Fibroblast of upper back skin (primary cell): ENCODE measurements at regions not wholly inside any gene's neighbourhood (a gene's known extent, or its start where the extent isn't known, plus 50 kb on each side); places are given as distances from the start of the nearest gene placed in this dataset.

ENCODE experiments used
- DNase-seq: peaks from one replicate; pipeline ENCODE4 v3.0.0-alpha.2; 2013

DNA sequence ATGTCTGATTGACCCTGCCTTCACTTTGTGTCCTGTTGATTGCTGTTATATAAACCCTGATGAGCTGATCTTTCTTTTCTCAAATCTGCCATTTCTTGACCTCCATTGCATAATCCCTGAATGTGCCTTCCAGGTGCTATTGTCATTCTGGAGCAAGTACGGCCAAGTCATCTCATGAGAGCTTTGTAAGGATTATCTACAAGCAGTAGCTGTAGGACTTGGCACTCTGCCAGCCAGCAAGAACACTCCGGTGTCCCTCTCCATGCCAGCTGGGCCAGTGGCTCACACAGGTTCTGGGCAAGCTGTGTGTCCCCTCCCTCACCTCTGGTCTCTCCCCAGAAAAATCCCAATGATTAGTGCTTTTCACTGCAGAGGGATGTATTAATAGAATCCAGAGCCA, 348.1 kb downstream of the FOXO1 start:
- DNase-seq = no peak

DNA sequence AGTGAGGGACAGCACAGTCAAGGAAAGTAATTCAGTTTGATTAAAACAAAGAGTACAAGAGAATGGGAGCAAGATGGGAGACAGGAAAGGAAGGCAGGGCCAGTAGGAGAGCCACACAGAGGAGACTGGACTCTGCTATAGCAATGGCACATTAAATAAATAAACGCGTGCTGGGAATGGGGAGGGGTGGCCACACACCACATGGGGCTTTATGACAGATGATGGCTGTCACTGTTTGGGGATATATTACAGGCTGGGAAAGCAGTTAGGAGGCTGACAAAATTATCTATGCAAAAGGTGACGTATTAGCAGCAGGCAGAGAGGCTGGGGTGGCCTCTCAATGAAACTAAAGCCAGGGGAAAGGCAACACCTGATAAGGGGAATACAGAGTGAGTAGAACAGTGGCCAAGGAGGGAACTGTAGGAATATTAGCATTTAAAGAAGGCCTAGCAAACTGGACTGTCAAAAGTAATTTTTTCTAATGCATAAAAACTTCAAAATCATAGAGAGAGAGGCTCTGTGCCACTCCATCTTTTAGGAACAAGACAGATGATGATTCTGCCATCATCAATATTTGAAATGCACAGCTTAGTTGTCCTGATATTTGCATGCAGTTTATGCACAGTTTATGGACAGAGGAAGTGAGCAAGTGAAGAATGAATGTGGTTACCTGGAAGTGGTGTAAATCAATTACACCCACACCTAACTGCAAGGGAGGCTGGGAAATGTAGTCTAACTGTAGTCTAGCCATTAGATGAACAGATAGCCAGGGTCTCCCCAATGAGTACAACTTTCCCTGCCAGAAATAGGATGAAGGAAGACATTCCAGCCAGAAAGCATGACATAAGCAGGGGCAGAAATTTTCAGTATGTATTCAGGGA, 346.5 kb downstream of the FOXO1 start:
- DNase-seq = no peak

DNA sequence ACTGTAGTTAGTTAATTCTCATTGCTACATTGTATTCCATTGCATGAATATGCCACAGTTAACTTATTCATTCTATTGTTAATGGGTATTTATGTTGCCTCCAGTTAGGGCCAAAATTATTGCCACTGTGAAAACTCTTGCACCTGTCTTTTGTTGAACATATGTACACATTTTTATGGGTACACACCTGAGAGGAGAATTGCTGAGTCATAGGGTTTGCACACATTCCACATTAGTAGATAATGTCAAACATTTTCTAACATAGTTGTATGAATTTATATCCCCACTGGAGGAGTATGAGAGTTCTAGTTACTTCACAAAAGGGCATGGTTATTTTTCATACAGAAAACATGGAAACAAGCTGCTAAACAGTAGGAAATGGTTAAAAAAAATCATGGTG, 338.4 kb downstream of the FOXO1 start:
- DNase-seq = no peak

DNA sequence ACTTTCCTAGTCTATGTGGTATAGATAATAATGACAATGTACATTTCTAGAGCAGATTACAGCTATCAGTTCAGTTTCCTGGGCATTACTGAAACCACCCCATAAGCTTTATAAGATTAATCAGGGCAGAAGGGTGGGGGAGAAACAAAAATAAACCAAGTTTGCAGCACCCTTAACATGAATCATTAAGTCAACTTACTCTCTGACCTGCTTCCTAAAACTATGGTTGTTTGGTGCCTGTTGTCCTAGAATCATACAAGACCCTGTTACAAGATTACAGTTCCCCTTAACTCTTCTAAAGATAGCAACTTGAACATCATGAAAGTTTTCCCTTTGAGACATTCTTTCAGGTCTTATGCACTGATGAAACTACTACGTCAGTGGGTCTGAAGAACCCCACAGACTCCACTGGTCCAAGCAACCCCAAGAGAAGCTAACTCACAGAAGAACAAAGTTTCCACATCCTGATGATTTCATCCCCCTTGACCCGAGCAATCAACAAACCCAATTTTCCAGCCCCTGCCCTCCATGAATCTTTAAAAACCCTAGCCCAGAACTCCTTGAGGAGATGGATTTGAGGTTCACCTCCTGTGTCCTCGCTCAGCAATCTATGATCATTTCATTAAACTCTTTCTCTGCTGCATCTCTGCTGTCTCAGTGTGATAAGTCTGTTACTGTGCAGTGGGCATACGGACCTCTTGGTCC, 336.5 kb downstream of the FOXO1 start:
- no peak for DNase-seq

DNA sequence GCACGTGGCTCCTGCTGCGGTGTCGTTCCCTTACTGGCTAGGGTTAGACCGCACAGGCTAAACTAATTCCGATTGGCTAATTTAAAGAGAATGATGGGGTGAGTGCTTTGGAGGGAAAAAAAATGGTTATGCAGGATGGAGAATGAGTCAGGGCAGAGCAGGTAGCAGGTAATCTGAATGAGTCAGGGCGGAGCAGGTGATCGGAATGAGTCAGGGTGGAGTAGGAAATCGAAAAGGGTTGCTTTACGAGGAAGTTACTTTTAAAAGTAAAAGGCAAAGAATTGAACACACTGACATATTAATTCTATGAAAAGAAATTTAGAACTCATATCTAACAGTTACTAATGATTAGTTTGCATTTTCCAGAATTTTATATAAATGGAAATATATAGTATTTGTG, 335.5 kb downstream of the FOXO1 start:
- no peak for DNase-seq

DNA sequence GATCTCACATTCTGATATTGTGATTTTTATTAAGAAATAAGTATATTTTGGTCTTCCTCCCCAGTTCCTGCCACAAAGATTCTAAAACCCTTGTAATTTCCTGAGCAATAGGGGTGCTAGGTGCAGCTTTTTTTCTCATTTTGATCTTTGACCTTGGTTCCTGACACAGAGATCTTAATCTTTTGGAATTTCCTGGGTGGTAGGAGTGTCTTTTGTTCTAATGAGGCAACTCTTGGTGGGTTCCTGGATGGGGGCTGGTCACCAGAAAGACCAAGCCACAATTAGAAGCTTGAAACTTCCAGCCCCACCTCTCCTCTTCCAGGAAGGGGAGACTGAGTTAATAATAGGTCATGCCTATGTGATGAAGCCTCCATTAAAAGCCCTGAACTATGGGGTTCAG, 334.6 kb downstream of the FOXO1 start:
- no peak for DNase-seq

DNA sequence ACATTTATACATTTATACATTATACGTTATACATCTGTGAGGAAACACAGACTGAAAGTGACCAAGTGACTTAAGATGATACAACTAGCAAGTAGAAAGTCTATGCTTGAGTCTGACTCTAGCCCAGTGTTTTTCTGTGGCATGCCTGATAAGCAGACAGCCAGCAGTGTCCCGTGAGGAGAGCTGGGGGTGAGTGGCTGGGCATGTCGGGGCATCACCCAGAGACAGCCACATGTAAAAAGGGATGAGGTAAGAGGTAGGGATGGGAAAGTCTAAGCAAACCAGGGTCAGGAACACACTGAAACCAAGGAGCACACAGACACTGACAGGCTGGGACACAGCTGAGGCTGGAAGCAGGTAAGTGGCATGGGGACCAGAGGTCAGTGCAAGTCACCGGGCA, 333.2 kb downstream of the FOXO1 start:
- DNase-seq = no peak

DNA sequence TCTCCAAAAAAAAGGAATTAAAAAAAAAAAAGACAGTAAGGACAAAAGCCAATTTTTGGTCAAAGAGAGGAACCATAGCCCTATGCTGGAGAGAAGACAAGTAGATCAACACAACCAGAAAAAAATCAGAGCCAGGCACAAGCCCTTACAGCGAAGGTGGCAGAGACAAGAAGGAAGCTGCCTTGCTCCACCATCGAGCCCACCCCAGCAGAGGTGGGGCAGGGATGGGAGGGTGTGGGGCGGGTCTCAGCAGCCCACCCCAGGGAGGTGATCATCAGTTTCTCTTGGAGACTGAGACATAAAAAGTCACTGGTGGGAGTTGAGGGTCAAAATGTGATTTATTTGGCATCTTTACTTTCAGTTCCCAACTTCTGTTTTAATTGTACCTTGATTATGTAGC, 332.4 kb downstream of the FOXO1 start:
- DNase-seq = no peak

DNA sequence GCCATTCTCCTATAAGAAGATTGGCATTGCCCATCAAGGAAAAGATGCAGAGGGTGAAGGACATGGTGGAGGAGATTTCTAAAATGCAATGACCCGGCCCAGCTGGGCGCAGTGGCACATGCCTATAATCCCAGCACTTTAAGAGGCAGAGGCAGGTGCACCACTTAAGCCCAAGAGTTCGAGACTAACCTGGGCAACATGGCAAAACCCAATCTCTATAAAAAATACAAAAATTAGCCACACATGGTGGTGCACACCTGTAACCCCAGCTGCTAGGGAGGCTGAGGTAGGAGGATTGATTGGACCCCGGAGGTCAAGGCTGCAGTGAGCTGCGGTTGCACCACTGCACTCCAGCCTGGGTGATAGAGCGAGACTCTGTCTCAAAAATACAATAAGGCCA, 331.8 kb downstream of the FOXO1 start:
- no peak for DNase-seq

DNA sequence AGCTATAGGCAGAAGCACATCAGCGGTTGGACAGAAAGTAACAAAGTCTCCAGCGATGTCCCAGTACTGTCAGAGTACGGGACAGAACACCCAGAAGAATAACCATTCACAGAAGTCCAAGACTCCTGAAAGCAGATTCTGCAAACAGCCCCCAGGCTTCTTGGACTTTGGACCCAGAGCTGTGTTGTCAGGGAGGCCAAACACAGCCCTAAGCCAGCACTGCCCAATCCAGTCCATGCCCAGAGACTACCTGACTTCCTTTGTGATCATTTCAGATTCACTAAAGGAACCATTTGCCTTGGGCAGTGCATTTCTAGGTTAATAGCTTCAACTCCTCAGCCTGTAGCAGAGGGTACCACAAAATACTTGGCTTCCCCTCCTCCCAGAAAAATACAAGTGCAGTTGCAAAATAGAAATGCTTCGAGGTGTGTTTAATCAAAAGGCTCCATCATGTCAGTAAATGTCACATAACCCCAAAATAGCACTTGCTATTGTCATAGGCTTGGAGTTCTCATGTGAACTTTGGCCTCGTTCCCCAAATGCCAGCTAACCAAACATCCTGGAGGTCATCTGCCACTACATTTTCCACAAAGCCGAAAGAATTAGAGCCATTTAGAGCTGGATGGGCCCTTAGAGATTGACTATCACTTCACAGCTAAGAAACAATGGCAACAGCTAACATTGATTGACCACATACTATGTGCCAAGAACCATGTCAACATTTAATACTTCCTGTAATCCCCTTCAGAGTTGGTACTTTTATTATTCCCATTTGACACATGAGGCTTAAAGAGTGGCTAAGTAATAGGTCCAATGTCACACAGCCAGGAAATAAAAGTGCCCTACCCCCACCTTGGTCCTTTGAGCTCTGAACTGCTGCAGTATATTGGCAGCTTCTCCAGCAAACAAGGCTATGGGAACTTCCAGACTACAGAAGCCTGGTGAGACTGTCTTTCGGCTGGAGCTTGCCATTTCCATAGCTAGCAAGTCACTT, 329.9 kb downstream of the FOXO1 start:
- no peak for DNase-seq

DNA sequence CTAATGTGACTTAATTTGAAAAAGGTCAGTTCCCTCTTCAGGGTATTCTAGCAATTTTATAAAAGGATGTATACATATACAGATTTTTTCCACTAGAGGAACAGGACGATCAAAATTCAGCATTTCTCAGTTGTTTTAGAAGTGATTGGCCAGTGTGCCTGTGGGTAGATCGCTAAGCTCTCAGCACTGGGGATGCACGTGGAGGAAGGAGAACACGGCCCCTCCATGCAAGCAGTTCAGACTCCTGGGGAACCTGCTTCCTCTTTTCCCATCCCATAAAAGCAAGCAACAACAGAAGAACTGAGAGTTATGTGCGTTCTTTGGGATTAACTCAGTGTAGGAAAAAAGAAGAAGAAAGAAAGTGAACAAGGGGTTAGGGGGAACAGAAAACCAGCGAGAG, 328.8 kb downstream of the FOXO1 start:
- no peak for DNase-seq

DNA sequence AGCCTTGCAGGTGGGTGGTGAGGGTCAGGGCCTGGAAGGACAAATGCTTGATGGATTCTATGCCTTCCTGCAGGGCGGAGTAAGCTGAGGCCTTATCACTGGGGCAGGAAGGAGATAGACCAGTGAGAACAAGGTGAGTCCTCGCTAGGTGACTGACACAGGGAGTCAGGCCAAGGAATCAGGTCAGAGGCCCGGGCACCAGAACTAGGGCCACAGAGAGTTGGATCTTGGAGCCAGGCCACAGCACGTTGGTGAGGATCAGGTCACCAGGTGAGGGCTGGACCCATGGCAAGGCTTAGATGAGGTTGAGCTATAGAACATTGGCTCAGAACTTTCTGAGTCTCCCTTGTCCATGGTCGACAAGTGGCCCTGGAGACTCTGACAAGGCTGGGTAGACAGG, 328.2 kb downstream of the FOXO1 start:
- no peak for DNase-seq

DNA sequence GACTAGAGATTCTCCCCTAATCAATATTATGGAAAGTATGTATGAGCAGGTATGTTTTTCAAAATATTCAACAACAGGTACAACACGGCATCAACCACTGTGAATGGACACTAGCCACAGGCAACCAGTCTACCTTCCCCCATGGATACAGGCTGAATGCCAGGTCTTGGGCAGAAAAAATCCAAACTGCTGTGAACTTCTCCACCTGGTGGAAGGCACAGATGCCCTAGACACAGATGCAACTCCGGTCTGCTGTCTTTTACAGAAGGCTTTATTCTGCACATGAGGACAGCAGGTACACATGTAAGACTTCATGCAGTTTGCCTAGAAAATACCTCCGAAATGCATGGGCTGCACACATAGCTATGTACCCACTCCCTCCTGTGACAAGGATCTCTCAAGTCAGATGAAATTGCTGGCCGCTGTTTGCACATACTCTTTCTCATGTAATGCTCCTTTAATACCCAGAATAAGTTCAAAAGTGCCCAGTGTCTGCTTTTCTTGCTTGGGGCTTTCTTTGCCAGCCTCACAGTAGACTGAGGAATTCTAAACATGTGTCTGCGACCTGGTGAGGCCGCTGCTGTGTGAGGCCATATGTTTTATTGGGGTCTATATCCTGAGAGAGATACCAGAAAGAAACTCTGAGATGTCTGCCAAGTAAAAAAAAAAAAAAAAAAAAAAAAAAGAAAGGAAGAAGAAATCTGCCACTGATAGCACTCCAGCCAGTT, 325.9 kb downstream of the FOXO1 start:
- peak; percentile 28 for DNase-seq

DNA sequence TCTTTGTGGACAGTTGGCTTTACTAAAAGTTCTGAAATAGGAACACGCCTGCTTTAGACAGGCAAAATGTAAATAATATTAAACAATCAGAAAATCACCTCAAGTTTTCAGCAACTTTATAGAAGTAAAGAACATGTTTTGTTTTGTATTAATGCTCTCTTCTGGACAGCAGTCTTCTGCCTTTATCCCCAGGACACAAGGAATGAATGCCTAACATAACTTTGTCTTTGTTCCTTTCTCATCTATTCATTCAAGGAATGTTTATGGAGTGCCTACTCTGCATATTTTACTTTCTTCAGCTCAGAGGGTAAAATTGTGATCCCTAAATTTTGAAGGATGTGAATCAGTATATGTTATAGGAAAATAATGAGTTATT, 325.4 kb downstream of the FOXO1 start:
- peak; percentile 10 for DNase-seq

DNA sequence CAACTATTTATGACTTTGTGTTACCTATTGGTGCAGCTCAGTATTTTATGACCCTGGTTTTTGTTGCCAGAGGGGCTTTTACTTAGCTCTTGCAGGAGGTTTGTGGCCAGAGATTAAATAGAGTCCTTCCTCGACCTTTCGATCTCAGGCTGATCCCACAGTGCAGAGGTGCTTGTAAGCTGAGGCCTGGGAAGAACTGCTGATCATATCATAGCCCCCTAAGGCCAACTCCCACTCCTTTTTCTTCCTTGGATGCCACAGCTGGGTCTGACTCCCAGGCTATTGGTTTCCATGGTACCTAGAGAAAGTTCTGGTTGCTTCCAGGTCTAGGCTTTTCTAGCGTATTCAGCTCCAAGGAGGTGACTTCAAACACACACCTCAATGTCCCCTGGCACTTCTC, 324.9 kb downstream of the FOXO1 start:
- no peak for DNase-seq

DNA sequence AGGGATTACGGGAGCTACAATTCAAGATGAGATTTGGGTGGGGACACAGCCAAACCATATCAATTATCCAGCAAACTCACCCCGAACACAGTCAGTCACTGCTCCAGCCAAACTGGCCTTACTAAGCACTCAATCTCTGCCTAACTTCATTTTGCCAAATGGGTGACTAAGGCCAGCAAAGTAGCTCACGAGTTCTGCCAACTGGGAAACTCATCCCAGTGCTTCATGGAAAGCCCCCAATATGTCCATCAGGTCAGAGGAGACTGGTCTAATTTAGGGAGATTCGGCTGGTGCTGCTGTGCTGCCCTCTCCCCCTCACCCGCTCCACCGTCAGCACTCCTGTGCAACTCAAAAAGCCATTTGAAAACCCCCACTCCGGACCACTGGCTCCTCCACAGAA, 324.0 kb downstream of the FOXO1 start:
- no peak for DNase-seq

DNA sequence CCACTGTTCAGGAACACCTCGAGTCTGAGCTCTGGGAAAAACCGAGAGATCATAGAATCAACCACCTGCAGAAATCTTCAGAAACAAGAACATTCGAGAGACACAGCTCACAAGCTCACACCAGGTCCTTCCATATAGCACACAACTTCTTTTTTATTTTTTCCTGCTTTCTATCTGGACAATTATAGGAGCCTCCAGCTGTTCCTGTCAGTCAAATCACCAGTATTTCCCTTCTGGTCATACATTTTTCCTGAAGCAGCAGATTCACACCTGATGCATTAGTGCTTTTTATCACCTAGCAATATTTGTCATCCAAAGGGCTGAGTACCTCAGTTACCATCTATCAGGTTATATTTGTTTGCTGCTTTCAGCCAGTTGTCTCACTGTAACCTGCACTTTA, 323.5 kb downstream of the FOXO1 start:
- DNase-seq = no peak

DNA sequence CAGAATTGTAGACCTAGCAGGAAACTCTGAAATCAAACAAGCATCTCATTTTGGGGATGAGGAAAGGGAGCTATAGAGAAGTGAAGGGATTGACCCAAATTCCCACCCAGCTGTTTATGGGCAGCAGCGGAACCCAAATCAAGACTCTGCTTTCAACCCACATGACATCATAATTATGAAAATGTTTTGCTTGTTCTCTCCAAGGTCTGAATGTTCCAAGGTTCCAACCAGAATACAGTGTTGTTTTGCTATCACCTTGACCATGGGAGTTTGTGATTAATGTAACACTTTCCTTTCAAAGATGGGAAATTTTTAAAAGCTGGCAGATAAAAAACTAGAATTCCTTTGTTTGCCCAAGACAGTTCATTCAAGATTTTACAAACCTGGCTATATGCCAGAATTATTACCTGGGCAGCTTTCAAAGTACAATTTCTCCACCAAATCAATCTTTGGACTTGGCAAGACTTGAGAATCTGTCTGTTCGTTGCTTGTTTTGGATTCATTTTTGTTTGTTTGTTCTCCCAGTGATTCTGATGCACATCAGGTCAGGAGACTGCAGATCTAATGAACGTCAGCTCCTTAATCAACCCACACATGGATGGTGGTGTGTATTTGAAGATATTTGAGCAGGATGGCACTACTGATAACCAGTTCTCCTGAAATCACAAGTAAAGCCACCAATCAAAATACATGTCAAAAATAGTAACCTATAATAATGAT, 322.7 kb downstream of the FOXO1 start:
- DNase-seq = no peak

DNA sequence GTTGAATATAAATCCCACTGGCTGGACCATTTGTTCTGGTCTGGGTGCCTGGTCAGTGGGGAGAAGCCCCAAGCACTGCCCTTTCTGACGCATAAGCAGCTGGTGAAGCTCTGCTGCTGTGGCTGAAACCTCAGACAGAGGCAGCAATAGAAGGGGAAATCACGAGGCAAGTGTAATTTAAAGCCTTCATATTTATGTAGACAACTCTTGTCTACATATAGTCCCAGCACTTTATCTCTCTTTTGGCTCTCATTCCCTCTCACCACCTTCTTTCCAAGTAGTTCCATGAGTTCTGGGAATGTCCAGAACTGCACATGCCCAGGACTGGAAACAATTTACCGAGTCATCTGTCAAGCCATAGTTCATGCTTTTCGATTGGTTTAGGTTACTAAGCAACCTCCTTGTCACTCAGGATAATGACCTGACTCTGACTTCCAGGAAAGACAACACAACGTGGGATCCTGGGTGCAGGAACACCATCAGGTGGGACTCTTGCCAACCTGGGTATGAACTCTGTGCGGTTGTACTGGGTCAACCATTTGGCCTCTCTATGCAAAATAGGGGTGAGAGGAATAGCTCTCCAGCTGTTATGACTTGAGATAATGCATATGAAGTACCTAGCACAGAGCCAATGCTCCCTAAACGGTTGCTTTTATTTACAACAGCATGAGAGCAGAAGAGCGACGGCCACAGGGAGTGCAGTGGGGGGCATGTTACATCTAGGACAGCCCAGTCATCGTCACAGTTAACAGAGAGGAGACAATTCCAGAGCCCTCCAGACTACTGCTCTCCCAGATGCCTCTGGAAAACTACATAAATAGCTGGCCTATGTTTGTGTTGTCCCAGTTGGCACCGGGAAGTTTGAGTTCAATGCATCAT, 321.9 kb downstream of the FOXO1 start:
- no peak for DNase-seq

DNA sequence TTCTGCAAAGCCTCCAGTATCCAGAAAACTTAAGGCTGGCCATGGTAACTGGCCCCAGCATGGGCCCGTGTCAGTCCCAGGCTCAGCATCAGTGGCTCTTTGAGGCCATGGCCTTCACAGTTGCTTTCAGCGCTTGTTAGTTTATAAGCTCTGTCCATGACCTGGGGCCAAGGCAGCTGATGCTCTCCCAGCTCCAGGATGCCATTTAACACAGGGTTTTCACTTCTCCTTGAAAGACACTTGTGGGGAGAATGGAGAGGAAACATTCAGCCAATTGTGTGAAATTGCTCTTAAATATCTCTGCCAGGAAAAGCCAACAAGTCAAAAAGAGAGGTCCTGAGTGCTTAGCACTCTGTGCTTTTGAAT, 321.3 kb downstream of the FOXO1 start:
- DNase-seq = no peak
